ENCODE measurements at regions not wholly inside any gene's neighbourhood (a gene's known extent, or its start where the extent isn't known, plus 50 kb on each side); places are given as distances from the start of the nearest gene placed in this dataset.
"Not testable (repeated sequence)": the region's sequence is repeated elsewhere in the genome, so short reads cannot be mapped to it uniquely, and the experiment has no call there.

- not testable (repeated sequence) for DNase-seq
These were observed 109.0 kb upstream of the DEFB108B start for GRCh38 chr11:71723991-71724390.

GRCh38 chr11:71730748-71731147 is 102.3 kb upstream of the DEFB108B start:
- DNase-seq = not testable (repeated sequence)

- not testable (repeated sequence) for DNase-seq
These were observed 98.6 kb upstream of the DEFB108B start for GRCh38 chr11:71734368-71734767.

GRCh38 chr11:71738317-71738716 is 94.7 kb upstream of the DEFB108B start:
- not testable (repeated sequence) for DNase-seq

GRCh38 chr11:71743385-71743784 is 89.6 kb upstream of the DEFB108B start:
- not testable (repeated sequence) for DNase-seq

- DNase-seq = not testable (repeated sequence)
These were observed 87.3 kb upstream of the DEFB108B start for GRCh38 chr11:71745656-71746055.

- not testable (repeated sequence) for DNase-seq
These were observed 86.7 kb upstream of the DEFB108B start for GRCh38 chr11:71746263-71746662.

- not testable (repeated sequence) for DNase-seq
These were observed 83.9 kb upstream of the DEFB108B start for GRCh38 chr11:71748965-71749620.

GRCh38 chr11:71750908-71751307 is 82.1 kb upstream of the DEFB108B start:
- not testable (repeated sequence) for DNase-seq

- DNase-seq = not testable (repeated sequence)
These were observed 68.1 kb upstream of the DEFB108B start for GRCh38 chr11:71764695-71765491.

GRCh38 chr11:71767016-71767415 is 66.0 kb upstream of the DEFB108B start:
- DNase-seq = not testable (repeated sequence)

- DNase-seq = not testable (repeated sequence)
These were observed 60.8 kb upstream of the DEFB108B start for GRCh38 chr11:71772193-71772592.

- no peak for DNase-seq
These were observed 58.3 kb upstream of the DEFB108B start for GRCh38 chr11:71774603-71775222.

GRCh38 chr11:71780116-71780515 is 52.9 kb upstream of the DEFB108B start:
- DNase-seq = not testable (repeated sequence)

GRCh38 chr11:71780771-71781170 is 52.2 kb upstream of the DEFB108B start:
- DNase-seq = not testable (repeated sequence)

- not testable (repeated sequence) for DNase-seq
These were observed 51.5 kb upstream of the DEFB108B start for GRCh38 chr11:71781491-71781890.

- not testable (repeated sequence) for DNase-seq
These were observed 50.7 kb upstream of the DEFB108B start for GRCh38 chr11:71782229-71782861.

GRCh38 chr11:71783191-71783590 is 49.8 kb upstream of the DEFB108B start:
- DNase-seq = peak; percentile 87

Measured in fibroblast of skin of right biceps (primary cell).